IMR-90 (cell line): ENCODE measurements at regions not wholly inside any gene's neighbourhood (a gene's known extent, or its start where the extent isn't known, plus 50 kb on each side); places are given as distances from the start of the nearest gene placed in this dataset.

Experiments used
- BHLHE40 ChIP-seq: fragments of 150-350 bp; IDR thresholded peaks from 2 replicates; pipeline ENCODE4 v1.6.1; 2016; ENCODE audit warnings: mild to moderate bottlenecking, low read depth, low read length
- CHD1 ChIP-seq: IDR thresholded peaks from 2 replicates; pipeline ENCODE4 v1.6.1; 2012; ENCODE audit warnings: low read depth, low read length, improper control_type of control experiment
- CTCF ChIP-seq: conservative IDR thresholded peaks from 2 replicates; pipeline ENCODE4 v1.5.1; 2012; ENCODE audit warnings: mild to moderate bottlenecking, low read depth, low read length, improper control_type of control experiment
- ELK1 ChIP-seq: fragments of 150-350 bp; IDR thresholded peaks from 2 replicates; pipeline ENCODE4 v1.6.1; 2016; ENCODE audit warnings: low read depth, mild to moderate bottlenecking, low read length, moderate library complexity, borderline replicate concordance
- FOS ChIP-seq: fragments of 150-350 bp; IDR thresholded peaks from 2 replicates; pipeline ENCODE4 v1.6.1; 2016; ENCODE audit warnings: low read depth, low read length
- POLR2A ChIP-seq: IDR thresholded peaks from 2 replicates; pipeline ENCODE4 v1.6.1; 2012; ENCODE audit warnings: mild to moderate bottlenecking, low read depth, low read length
- RFX5 ChIP-seq: IDR thresholded peaks from 2 replicates; pipeline ENCODE4 v1.8.0; 2012; ENCODE audit warnings: low read depth, mild to moderate bottlenecking, low read length, moderate library complexity
- SMC3 ChIP-seq: fragments of 150-350 bp; IDR thresholded peaks from 2 replicates; pipeline ENCODE4 v1.6.1; 2016; ENCODE audit warnings: low read depth, mild to moderate bottlenecking, antibody characterized with exemption, low read length, moderate library complexity
- USF2 ChIP-seq: fragments of 150-350 bp; IDR thresholded peaks from 2 replicates; pipeline ENCODE4 v1.6.1; 2017; ENCODE audit warnings: mild to moderate bottlenecking, antibody characterized with exemption, low read length, low read depth

- TF ChIP-seq CTCF (no peak), SMC3 (no peak), RFX5 (no peak), FOS (no peak), POLR2A (no peak), BHLHE40 (no peak), CHD1 (no peak), USF2 (no peak), ELK1 (no peak)
Observed at GRCh38 chr9:87310827-87311523, 186.7 kb upstream of the DAPK1 start.
